ENCODE measurements at regions not wholly inside any gene's neighbourhood (a gene's known extent, or its start where the extent isn't known, plus 50 kb on each side); places are given as distances from the start of the nearest gene placed in this dataset.

GRCh38 chr6:144415835-144416237 lies 130.7 kb downstream of the UTRN start:
- TF ChIP-seq CTCF (IDR thresholded peaks at IDR 0.05) (no peak), POLR2A (IDR thresholded peaks at IDR 0.05) (no peak)
